Kidney (tissue), 13 donors: ENCODE measurements at regions not wholly inside any gene's neighbourhood (a gene's known extent, or its start where the extent isn't known, plus 50 kb on each side); places are given as distances from the start of the nearest gene placed in this dataset.

Source experiments
- DNase-seq, 5 donors: peaks; one replicate each; pipeline ENCODE4 v3.0.0-alpha.2; 2013 to 2020
- FAIRE-seq: peaks from 2 replicates; lab custom pipeline; 2012; peaks lifted over from hg19 to GRCh38; lab: Jason Lieb, UNC
- H3K27ac ChIP-seq, 2 donors: one replicate each; pipeline ENCODE4 v1.7.0; 2013; ENCODE audit warnings: low read depth in 2 of 2, low read length in 2 of 2, inconsistent platforms in 1 of 2
- H3K27me3 ChIP-seq: one replicate; pipeline ENCODE4 v1.7.1; 2013; ENCODE audit warnings: low read length, inconsistent platforms; ENCODE audit not compliant: control insufficient read depth, insufficient read depth
- H3K36me3 ChIP-seq, 3 donors: one replicate each; pipeline versions ENCODE4 v1.7.0 to v1.7.1; 2013; ENCODE audit warnings: low read length in 3 of 3, control low read depth in 1 of 3, inconsistent platforms in 1 of 3; ENCODE audit not compliant: insufficient read depth in 3 of 3, control insufficient read depth in 2 of 3
- H3K4me1 ChIP-seq, 3 donors: one replicate each; pipeline versions ENCODE4 v1.7.0 to v1.7.1; 2013; ENCODE audit warnings: low read length in 3 of 3, inconsistent platforms in 1 of 3, low read depth in 1 of 3; ENCODE audit not compliant: control insufficient read depth in 2 of 3, insufficient read depth in 2 of 3
- H3K4me3 ChIP-seq, 3 donors: one replicate each; pipeline versions ENCODE4 v1.7.0 to v1.8.1; 2013; ENCODE audit warnings: low read length in 3 of 3, control low read depth in 1 of 3, inconsistent platforms in 1 of 3
- H3K9ac ChIP-seq, 3 donors: one replicate each; pipeline versions ENCODE4 v1.7.0 to v1.7.1; 2013; ENCODE audit warnings: low read length in 3 of 3, control low read depth in 1 of 3, inconsistent platforms in 1 of 3
- H3K9me3 ChIP-seq, 3 donors: one replicate each; pipeline versions ENCODE4 v1.7.0 to v1.7.1; 2013; ENCODE audit warnings: low read length in 3 of 3, control low read depth in 1 of 3, inconsistent platforms in 1 of 3; ENCODE audit not compliant: control insufficient read depth in 2 of 3, insufficient read depth in 1 of 3
- CTCF ChIP-seq: IDR thresholded peaks from 3 replicates; pipeline ENCODE4 v1.5.1; 2012; ENCODE audit warnings: mild to moderate bottlenecking, moderate library complexity, borderline replicate concordance; ENCODE audit not compliant: insufficient read depth; ENCODE audit errors: extremely low read depth
- intact Hi-C: fragments of 100-400 bp; cut with DNase I; formaldehyde crosslinking; loops from one replicate; pipeline ENCODE4 v1.11.1; 2022
- donor health status: control.
- donor health status: control.
- donor health status: control.
- donor health status: control.
- donor health status: control.
- donor health status: DM: yes; HTN: yes; CAD: no.
- donor health status: Normal renal cell carcinoma (clear cell type).

GRCh38 chr13:58592052-58592451 lies 960.5 kb downstream of the PCDH17 start:
- Histone ChIP-seq H3K36me3 (no peaks in the 10 kb centered on the region), H3K9ac (no peak overlapping the region), H3K27ac (no peak overlapping the region), H3K9me3 (no peaks in the 10 kb centered on the region), H3K4me3 (no peak overlapping the region), H3K4me1 (no peaks in the 10 kb centered on the region), H3K27me3 (no peaks in the 10 kb centered on the region)
- TF ChIP-seq CTCF = no peak
- FAIRE-seq (no peak), DNase-seq (no peak)
- intact Hi-C loops = no loop called here

GRCh38 chr13:58592786-58593185 lies 961.2 kb downstream of the PCDH17 start:
- intact Hi-C loops = no loop called here
- no peak overlapping the region for H3K4me3 ChIP-seq
- FAIRE-seq (no peak), DNase-seq (no peak)
- H3K36me3 ChIP-seq = no peaks in the 10 kb centered on the region
- TF ChIP-seq CTCF = no peak
- no peaks in the 10 kb centered on the region for H3K4me1 ChIP-seq
- no peak overlapping the region for H3K27ac ChIP-seq
- no peaks in the 10 kb centered on the region for H3K9me3 ChIP-seq
- H3K27me3 ChIP-seq = no peaks in the 10 kb centered on the region
- H3K9ac ChIP-seq = no peak overlapping the region

GRCh38 chr13:58594747-58595600 lies 963.4 kb downstream of the PCDH17 start:
- no peak for FAIRE-seq
- no peak for DNase-seq
- no peak overlapping the region for H3K9ac ChIP-seq
- TF ChIP-seq CTCF = no peak
- H3K4me3 ChIP-seq = no peak overlapping the region
- no peaks in the 10 kb centered on the region for H3K27me3 ChIP-seq
- no peaks in the 10 kb centered on the region for H3K9me3 ChIP-seq
- H3K4me1 ChIP-seq = no peaks in the 10 kb centered on the region
- intact Hi-C loops = no loop called here
- no peak overlapping the region for H3K27ac ChIP-seq
- H3K36me3 ChIP-seq = no peaks in the 10 kb centered on the region
